ENCODE measurements at regions not wholly inside any gene's neighbourhood (a gene's known extent, or its start where the extent isn't known, plus 50 kb on each side); places are given as distances from the start of the nearest gene placed in this dataset.

- TF ChIP-seq CTCF (conservative IDR thresholded peaks at IDR 0.05) (no peak), EZH2 (IDR thresholded peaks at IDR 0.05; ENCODE audit: low read depth) (no peak)
Observed at GRCh38 chr9:36489453-36489852, 83.2 kb upstream of the MELK start.

All from PC-9 (cell line).